DMS79 treated with DMSO at 0.1 percent for 48 hours (cell line): ENCODE measurements at regions not wholly inside any gene's neighbourhood (a gene's known extent, or its start where the extent isn't known, plus 50 kb on each side); places are given as distances from the start of the nearest gene placed in this dataset.
A peak's percentile ranks its signal among the peaks of the same experiment; 100 is the strongest.
"Not testable (repeated sequence)": the region's sequence is repeated elsewhere in the genome, so short reads cannot be mapped to it uniquely, and the experiment has no call there.

Experiments used
- DNase-seq: peaks from one replicate; lab custom pipeline; 2025; lab: John Stamatoyannopoulos, UW

DNA sequence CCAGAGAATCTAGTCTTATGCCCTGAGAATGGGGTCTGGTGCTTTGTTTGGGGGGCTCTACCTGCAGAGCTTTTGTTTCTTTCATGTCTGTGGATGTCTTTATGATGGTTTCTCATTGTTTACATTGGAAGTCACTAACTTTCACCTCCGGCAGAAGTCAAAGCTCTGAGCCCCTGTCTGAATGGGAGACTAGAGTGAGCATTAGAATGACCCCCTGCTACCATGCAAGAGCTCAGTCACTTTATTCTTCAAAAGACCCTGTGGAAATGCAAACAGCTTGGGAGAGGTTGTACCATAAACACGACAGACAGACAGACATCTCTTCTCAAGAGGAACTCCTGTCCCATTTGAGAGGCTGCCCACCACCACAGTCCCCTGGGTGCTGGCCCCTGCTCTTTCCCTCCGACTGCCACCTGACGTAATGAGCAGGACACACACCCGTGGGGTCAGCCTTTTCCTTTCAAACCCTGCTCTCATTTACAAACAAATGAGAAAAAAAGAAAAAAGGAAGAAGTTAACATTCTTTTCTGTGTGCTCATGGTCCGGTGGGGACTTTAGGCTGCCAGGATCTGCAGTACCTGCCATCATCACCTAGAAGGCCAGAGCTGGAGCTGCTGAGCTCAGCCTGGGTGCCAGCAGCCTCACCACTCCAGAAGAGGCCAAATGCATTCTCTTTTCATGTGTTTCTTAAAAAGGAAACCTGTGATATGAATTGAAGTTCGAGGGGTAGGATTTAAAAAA is 91.6 kb downstream of the FZD1 start:
- no peak for DNase-seq

DNA sequence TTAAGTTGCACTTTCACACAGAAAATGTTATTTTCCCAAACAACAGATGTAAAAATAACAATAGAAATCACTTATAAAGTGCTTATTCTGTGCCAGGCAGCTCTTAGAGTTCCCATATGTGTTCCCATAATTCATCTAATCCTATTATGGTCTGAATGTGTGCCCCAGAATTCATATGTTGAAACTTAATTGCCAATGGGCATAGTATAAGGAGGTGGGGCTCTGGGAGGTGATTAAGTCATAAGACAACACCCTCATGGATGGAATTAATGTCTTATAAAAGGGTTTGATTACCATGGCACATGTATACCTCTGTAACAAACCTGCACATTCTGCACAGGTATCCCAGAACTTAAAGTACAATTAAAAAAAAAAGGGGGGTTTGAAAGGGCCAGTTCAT is 92.7 kb downstream of the FZD1 start:
- no peak for DNase-seq

DNA sequence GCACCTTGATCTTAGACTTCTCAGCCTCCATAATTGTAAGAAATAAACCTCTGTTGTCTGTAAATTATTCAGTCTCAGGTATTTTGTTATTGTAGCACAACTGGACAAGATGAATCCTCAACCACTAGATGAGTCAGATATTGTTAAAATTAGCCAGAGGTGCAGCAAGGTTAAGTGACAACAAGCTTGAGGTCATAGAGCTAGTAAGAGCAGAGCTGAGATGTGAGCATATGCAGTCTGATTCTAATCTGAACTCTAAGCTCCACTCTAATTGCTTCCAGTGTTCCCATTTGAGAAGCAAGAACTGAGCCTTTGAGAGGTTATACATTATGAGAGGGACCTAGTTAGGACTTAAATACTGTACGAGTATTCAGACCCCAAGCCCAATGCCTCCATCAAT is 93.1 kb downstream of the FZD1 start:
- no peak for DNase-seq

- DNase-seq, result no peak
Observed at GRCh38 chr7:91357901-91358300, 93.7 kb downstream of the FZD1 start.

DNA sequence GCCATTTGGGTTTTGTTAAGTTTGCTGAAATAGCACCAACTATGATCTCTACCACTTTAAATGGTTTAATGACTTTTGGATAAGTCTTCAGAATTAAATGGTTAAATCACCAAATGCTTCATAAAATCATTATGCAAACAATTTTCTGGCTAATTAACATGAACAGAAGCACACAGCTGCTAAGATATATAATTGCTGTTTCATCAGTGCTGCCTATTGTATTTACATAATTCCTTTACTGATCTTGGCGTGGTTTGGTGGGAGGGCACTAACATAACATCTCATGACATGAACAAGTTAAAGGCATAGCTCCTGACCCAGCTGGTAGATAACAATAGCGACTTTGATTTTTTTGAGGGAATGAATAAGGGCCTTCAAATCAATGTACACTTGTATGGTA is 94.1 kb downstream of the FZD1 start:
- no peak for DNase-seq

DNA sequence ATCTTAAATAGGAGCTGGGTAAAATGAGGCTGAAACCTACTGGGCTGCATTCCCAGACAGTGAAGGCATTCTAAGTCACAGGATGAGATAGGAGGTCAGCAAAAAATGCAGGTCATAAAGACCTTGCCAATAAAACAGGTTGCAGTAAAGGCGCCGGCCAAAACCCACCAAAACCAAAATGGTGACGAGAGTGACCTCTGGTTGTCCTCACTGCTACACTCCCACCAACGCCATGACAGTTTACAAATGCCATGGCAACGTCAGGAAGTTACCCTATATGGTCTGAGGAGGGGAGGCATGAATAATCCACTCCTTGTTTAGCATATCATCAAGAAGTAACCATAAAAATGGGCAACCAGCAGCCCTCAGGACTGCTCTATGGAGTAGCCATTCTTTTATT is 100.9 kb downstream of the FZD1 start:
- not testable (repeated sequence) for DNase-seq

- no peak for DNase-seq
Observed at GRCh38 chr7:91366091-91366490, 101.9 kb downstream of the FZD1 start.

DNA sequence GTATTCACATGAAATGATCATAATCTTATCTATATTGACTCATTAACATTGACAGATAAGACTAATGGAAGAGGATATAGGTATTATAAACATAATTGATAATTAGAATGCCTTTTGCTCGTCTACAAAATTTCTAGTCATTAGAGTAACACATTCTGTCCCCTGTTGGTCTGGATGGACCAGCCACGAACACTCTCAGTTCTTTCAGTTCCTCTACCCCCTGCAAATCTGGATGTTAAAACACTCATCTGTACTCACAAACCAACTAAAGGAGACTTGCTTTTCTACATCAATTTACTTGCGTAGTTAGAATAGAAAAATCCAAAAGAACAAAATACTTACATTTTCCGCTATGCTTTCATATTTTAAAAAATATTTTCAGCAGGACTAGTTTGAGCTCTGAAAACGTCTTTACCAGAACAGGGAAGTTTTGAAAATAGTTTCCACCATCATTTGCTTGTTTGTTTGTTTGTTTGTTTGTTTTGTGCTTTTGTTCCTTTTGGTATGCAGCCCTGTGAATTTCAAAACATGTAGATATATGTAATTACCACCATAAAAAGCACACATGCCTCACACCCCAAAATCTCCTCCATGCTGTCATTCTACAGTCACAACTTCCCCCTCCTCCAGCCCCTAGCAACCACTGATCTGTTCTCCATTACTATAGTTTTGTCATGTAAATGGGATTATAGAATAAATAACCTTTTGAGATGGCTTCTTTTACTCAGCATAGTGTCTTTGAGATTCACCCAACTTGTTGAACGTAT is 103.8 kb downstream of the FZD1 start:
- no peak for DNase-seq

DNA sequence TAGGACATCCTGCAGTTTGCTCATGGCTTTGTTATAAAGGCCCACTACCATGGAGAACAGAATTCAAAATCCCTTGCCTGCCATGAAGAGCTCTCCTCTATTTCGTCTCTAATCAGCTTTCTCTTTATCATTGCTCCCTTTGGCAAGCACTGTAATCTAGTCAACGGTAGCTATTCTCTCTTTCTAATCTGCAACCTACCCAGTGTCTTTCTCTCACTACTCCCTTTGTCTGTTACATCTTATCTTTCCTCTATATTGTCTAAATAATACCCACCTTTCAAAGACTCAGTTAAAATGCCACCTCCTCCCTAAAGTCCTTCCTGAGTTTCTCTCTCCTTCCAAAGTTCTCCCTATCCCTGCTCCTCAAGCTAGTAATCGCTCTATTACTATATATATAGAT is 108.1 kb downstream of the FZD1 start:
- DNase-seq, result no peak

DNA sequence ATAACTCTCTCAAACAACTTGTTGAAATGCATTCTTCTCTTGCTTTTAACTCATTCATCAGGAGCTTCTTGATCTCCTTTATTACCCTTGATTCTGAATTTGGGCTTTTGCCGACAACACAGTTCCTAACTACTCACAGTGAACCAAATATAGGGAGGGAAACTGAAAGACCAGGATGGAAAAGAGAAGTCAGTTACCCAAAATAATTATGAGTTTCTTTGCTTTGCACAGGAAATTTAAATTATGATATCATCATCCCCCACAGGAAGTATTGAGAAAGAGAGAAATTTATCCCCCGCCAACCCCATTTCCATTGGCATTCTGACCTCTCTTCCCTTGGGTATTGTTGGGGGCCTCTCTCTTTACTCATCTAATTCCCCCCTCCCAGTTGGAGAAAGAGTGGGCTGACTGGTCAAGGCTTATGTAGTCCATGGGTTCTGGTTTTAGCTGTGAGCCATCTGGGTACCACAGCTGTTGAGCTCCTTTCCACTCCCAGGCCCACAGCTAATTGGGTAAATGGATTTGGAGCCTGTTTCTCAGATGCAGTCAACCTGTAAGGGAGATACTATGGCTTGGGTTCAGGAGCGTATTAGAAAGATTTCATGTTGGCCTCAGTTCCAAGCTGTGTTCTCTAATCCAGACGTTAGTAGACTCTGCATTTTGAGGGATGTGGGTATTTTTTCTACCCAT is 109.0 kb downstream of the FZD1 start:
- DNase-seq, result no peak

DNA sequence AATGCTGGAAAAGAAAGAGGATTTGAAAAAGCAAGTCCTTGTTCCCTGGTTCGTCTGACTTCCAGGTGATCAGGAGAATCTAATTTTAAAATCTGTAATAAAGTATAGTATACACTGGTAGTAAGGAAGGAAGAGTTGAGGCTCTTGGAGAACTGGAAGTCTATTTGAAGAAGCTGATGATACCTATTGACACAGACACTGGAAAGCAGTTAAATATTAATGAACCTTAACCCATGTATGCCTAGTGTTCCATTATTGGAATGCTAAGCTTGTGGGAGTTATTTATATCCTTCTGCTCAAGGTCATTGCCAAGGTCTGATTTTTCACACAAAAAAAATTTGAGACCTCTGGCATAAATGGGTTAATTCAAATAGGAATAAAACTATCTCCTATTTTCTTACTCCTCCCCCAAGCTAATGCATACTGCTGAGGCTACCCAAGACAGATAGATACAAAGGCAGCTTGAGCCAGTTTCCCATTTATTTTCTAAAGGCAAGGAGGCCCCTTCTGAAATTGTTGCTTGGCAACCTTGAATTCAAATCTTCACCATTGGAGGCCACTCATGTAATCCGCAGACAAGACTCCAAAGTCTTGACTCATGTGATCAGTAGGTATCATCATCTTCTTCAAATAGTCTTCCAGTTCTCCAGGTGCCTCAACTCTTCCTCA is 110.2 kb downstream of the FZD1 start:
- DNase-seq, result no peak

DNA sequence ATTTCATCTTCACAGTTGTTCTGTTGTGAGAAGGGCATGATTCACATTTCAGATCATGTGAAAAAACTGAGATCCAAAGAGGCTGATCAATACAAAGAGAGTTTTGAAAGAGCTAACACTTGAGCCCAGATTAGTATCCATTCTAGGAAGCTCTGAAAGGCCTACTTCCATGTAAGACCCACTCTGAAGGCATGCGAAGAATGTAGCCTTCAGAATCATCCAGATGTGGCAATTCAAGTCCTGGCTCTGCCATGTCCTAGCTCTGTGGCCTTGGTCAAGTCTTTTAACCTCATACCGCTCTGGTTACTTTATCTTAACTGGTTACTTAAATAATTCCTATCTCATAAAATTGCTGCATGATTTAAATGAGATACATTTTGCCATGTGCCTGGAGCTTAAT is 111.1 kb downstream of the FZD1 start:
- no peak for DNase-seq

DNA sequence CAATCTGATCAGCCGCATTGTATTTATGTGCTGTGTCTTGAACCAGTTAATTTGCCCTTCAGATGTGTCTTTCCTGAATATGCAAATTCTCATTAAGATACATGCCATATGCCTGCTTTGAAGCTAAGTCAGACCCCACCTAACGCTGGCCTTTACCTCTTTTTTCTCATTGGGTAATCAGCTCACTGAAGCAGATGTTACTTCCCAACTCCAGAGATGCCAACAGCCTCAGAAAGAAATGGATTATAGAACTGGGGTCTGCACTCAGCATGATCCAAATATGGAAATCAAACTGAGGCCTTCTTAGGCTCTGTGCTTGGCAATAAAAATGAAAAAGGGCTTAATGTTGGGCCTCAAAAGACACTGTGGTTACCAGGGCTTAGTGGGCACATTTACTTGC is 113.9 kb downstream of the FZD1 start:
- DNase-seq, result no peak

DNA sequence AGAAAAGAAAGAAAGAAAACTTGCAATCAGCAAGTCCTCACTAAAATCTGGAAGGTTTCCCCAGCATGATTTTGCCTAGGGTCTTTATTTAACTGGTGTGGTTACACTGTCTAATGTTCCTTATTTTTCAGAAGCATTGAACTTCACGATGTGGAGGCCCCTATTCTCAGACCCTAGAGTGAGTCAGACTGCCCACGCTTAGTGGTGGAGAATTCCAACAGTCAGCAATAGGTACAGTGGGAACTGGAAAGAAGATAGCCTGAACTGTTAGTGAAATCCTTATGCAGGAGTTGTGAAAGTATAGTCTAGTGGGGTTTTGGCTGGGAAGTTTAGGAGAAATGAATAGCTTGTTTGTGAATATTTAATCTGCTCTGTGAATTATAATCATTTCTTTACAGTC is 115.0 kb downstream of the FZD1 start:
- no peak for DNase-seq

DNA sequence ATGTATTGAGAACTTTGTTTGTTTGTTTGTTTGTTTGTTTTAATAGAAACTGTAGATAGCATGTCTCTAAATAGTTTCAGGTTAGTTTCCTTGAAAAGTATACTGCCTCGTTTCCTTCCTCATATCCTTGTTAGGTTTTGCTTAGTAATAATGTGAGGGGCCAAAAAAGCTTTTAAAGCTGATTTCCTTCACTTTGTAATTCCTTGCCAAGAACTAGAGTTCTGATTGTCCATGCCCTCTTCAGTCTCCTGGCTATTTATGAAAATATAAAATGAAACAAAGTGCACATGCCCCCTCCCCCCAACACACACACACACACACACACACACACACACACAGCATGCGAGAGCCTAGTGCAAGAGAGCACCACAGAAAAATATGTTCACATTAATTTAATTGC is 115.8 kb downstream of the FZD1 start:
- DNase-seq, result peak; percentile 12

DNA sequence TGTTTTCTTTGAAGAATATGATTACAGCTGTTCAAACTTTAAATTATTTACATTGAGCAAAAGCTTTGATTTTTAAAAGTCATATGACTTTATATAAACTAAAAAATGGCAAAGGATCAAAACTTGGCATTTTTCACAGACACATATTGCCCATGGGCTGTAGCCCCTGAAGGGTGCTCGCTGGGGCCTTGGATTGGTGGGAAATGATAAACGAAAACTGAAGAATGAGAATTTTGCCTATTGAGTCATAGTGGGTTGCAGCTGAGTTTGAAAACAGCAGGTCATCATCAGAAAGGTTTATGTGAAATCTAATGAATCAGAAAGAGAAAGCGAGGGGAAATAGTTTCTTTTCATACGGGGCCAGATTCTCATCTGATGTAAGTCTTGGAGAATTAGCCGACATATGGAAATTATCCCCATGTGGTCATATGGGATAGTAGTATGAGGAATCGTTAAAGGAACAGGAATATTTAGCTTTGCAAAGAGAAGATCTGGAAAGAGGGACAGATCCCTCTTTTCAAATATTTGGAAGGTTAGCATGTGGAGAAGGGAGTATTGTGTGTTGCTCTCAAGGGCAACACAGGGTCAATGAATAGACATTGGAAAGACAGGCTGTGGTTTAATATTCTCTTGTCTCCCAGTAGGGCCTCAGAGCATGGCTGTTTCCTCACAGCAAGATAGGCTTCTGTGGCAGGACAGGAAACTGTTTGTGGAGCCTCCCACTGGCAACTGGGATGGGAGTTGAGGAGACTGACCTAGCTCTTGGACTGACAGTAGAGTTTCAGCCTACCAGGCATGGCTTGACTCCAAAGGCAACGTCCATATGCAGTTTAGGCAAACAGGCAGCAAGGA is 119.0 kb downstream of the FZD1 start:
- DNase-seq, result no peak

DNA sequence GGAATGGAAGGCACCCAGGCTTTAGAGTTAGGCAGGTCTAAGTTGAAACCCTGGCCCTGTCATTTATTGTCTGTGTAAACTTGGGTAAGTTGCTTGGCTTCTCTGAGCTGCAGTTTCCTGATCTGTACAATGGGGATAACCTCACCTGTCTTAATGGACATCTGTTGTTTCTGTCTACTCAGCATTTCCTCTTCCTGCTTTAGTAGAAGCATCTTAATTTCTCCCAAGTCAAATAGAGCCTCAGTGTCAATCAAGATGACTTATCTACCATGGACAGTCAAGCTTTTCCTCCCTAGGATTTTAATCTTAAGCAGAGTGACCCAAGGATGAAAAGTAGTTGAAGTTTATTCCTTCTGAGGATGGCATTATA is 119.7 kb downstream of the FZD1 start:
- no peak for DNase-seq

DNA sequence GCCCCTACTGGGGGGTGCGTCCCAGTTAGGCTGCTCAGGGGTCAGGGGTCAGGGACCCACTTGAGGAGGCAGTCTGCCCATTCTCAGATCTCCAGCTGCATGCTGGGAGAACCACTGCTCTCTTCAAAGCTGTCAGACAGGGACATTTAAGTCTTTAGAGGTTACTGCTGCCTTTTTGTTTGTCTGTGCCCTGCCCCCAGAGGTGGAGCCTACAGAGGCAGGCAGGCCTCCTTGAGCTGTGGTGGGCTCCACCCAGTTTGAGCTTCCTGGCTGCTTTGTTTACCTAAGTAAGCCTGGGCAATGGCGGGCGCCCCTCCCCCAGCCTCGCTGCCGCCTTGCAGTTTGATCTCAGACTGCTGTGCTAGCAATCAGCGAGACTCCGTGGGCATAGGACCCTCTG is 130.5 kb downstream of the FZD1 start:
- DNase-seq, result not testable (repeated sequence)

DNA sequence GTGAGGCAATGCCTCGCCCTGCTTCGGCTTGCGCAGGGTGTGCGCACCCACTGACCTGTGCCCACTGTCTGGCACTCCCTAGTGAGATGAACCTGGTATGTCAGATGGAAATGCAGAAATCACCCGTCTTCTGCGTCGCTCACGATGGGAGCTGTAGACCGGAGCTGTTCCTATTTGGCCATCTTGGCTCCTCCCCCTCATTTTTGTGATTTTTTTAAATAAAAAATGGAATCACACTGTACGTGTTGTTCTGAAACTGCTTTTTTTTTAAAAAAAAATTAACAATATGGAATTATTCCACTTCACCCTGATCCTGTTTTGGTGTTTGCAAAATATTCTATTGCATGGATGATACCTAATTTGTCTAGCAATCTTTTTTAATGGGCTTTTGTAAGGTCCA is 131.1 kb downstream of the FZD1 start:
- DNase-seq, result not testable (repeated sequence)

- DNase-seq, result no peak
Observed at GRCh38 chr7:91397096-91397495, 132.9 kb downstream of the FZD1 start.

GRCh38 chr7:91397612-91398011 is 133.4 kb downstream of the FZD1 start:
- peak; percentile 75 for DNase-seq

- DNase-seq, result peak; percentile 44
Observed at GRCh38 chr7:91398341-91398740, 134.1 kb downstream of the FZD1 start.
